ENCODE measurements at regions not wholly inside any gene's neighbourhood (a gene's known extent, or its start where the extent isn't known, plus 50 kb on each side); places are given as distances from the start of the nearest gene placed in this dataset.

- no peak for TF ChIP-seq CTCF (IDR thresholded peaks at IDR 0.05)
- no peak for TF ChIP-seq TEAD1 (CRISPR knock-in tag; IDR thresholded peaks at IDR 0.05)
- no peak for TF ChIP-seq OVOL2 (CRISPR knock-in tag; IDR thresholded peaks at IDR 0.05; ENCODE audit: borderline replicate concordance)
- no peak for TF ChIP-seq ATF3 (CRISPR knock-in tag; conservative IDR thresholded peaks at IDR 0.05)
- no peak for TF ChIP-seq FOXJ3 (CRISPR knock-in tag; IDR thresholded peaks at IDR 0.05; ENCODE audit: borderline replicate concordance)
- no peak for TF ChIP-seq MAX (CRISPR knock-in tag; IDR thresholded peaks at IDR 0.05)
- TF ChIP-seq ELF4 (CRISPR knock-in tag; IDR thresholded peaks at IDR 0.05; ENCODE audit: low read depth), result no peak
- TF ChIP-seq USF1 (CRISPR knock-in tag; IDR thresholded peaks at IDR 0.05), result no peak
Measured at GRCh38 chr2:76332871-76333270, 622.2 kb upstream of the GCFC2 start.
